Ishikawa (cell line): ENCODE measurements at regions not wholly inside any gene's neighbourhood (a gene's known extent, or its start where the extent isn't known, plus 50 kb on each side); places are given as distances from the start of the nearest gene placed in this dataset.

Source experiments
- CEBPB ChIP-seq: IDR thresholded peaks from 2 replicates; pipeline ENCODE4 v1.6.1; 2012
- CREB1 ChIP-seq: IDR thresholded peaks from 2 replicates; pipeline ENCODE4 v1.6.1; 2012; ENCODE audit warnings: low read depth
- EP300 ChIP-seq: IDR thresholded peaks from 2 replicates; pipeline ENCODE4 v1.6.1; 2012; ENCODE audit warnings: borderline replicate concordance
- FOXM1 ChIP-seq: IDR thresholded peaks from 2 replicates; pipeline ENCODE4 v1.6.1; 2012; ENCODE audit warnings: low read depth, borderline replicate concordance
- MAX ChIP-seq: IDR thresholded peaks from 2 replicates; pipeline ENCODE4 v1.6.1; 2012
- RAD21 ChIP-seq: IDR thresholded peaks from 2 replicates; pipeline ENCODE4 v1.6.1; 2012; ENCODE audit warnings: low read depth
- REST ChIP-seq: IDR thresholded peaks from 2 replicates; pipeline ENCODE4 v1.6.1; 2012; ENCODE audit warnings: low read depth, mild to moderate bottlenecking
- TAF1 ChIP-seq: IDR thresholded peaks from 2 replicates; pipeline ENCODE4 v1.6.1; 2012; ENCODE audit warnings: low read depth, mild to moderate bottlenecking
- TEAD4 ChIP-seq: IDR thresholded peaks from 2 replicates; pipeline ENCODE4 v1.6.1; 2012
- USF1 ChIP-seq: IDR thresholded peaks from 2 replicates; pipeline ENCODE4 v1.6.1; 2012
- YY1 ChIP-seq: IDR thresholded peaks from 2 replicates; pipeline ENCODE4 v1.6.1; 2012; ENCODE audit warnings: low read depth
- ZBTB7A ChIP-seq: IDR thresholded peaks from 2 replicates; pipeline ENCODE4 v1.6.1; 2012; ENCODE audit warnings: low read depth

- TF ChIP-seq REST (no peak), CREB1 (no peak), FOXM1 (no peak), MAX (no peak), CEBPB (no peak), TAF1 (no peak), USF1 (no peak), EP300 (no peak), YY1 (no peak), RAD21 (no peak), ZBTB7A (no peak), TEAD4 (no peak)
Measured at GRCh38 chr13:111467111-111467890, 146.9 kb downstream of the TEX29 start.
